ENCODE measurements at regions not wholly inside any gene's neighbourhood (a gene's known extent, or its start where the extent isn't known, plus 50 kb on each side); places are given as distances from the start of the nearest gene placed in this dataset.
"Not testable (repeated sequence)": the region's sequence is repeated elsewhere in the genome, so short reads cannot be mapped to it uniquely, and the experiment has no call there.

DNA sequence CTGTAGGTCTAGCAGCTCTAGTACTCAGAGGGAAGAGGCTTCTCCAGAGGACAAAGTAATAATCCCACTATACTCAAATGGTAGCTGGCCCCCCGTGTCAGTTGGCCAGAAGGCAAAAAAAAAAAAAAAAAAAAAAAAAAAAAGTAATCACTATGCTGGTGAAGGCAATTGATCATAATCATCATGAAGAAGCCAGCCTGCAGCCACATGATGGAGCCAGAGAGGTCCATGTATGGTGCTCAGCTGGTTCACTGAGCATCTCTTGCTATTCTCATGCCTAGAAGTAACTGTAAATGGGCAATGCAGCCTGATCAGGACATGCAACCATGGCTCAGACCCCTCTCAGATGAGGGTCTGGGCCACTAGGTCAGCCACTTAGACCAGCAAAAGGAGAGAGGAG lies 378.8 kb downstream of the MED13L start:
- DNase-seq (ENCODE audit: low read depth) = no peak

DNA sequence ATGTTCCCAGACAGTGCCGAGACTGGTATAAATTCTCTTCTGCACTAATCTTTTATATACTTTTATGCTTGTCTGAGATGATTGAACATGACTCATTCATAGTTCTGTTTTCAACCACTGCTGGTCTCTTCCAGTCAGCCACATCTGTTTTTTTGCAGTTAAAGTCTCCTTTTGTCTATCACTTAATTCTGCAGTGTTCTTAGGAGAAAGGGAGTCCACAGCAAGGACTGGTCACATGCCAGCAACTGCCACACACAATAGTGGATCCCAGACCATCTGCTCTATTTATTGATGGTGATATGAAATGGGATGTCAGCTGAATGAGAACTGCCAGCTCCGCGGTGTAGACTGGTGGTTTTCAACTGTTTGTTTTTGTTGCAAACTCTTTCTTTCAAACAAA lies 379.8 kb downstream of the MED13L start:
- DNase-seq (ENCODE audit: low read depth) = no peak

DNA sequence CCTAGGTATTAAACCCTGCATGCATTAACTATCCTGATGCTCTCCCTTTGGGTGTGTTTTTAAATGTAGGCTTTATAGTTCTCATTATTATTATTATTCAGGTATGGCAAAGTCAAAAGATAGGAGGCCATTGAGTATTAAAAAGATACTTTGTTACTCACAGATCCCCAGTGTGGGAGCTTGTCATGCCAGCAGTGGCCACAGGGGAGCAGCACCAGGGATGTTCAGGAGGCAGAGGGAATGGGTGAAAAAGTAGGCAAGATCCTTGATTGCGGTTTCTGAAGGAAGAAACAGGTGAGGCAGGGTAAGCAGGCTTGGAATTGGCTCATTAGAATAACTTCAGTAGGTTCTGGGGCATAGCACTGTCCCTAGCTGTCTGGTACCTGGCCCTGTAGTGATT lies 382.2 kb downstream of the MED13L start:
- DNase-seq (ENCODE audit: low read depth) = no peak

DNA sequence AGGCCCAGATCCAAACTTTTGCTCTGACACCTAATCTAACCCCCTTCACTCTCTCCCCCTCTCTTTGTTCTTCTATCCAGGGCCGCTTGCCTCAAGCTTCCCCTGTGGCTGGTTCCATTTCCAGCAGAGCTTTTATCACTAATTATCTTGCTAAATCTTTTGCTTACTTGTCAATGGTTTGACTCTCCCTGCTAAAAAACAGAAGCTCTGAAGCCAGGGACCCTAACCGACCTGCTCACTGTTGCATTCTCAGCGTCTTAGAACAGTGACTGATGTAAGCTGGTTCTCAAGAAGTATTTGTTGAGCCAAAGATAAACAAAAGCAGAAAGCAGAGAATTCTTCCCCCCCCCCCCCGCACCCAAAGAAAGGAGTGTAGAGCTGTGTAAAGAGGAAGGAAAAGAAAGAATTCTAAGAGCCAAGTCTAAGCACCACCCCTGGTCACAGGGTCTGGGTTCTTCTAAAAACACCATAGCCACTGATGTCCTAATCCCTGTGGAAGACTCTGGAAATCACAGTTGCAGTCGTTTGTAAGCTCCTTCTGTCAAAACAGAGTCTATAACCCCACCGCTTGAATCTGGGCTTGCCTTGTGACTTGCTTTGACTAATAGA lies 385.8 kb downstream of the MED13L start:
- no peak for DNase-seq (ENCODE audit: low read depth)

DNA sequence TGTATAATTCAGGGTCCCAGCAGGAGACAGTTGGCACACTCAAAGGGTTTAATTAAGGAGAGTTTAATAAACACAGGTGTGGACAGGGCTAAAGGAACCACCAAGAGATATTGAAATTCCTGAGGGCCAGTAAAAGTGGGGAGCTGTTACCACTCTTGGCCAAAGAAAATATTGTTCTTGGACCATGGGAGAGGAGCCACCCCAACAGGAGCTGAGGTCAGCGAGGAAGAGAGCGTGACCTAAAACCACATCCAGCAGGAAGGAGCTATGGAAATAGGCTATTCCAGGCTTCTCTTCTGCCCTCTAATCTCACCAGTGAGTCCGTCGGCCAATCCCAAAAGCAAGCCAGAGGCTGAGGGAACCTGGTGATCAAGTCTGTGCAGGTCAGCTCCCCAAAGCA lies 390.8 kb downstream of the MED13L start:
- DNase-seq (ENCODE audit: low read depth) = no peak

DNA sequence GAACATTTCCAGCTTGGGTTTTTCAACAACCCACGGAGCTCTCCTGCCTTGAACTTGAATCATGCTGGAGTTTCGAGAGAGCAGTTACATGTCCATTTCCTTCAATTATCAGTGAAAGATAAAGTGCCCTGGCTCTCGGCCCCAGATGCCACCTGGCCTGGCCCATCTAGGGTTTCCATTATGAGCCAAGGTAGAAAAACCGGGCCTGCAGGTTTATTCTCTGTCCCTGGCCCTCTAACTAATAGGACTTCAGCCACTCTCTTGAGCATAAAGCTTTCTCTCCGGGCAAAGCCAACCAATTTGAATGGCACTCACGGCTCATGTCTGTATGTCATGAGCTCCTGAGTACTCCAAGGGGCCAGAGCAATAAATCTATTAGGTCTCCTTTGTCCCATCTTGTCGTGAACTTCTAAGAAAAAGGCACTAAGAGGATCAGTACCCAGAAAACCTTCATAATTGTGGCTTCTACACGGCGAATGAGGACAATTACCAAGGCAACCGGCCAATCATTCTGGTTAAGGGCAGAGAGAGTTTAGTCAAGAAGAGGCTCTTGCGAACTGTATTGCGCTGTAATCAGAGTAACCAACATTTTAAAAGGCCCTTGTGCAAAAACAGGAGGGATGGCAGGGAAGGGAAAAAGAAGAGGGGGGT lies 392.3 kb downstream of the MED13L start:
- DNase-seq (ENCODE audit: low read depth) = no peak

DNA sequence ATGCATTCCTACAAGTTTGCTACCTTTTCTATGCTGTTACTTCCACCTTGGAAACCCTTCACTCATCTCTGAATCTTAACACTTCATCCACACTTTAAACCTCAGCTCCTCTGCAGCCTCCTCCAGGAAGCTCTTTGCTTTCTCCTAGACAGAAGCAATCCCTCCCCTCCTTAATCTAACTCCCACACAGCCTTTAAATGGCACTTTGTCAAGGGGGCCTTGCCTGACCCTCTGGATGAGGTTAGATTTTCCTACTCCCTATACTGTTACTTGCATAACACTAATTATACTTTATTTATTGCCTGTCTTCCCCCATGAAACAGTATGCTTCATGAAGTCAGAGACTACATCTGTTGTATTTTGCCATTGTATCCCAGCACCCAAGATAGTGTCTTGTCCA lies 394.6 kb downstream of the MED13L start:
- no peak for DNase-seq (ENCODE audit: low read depth)

DNA sequence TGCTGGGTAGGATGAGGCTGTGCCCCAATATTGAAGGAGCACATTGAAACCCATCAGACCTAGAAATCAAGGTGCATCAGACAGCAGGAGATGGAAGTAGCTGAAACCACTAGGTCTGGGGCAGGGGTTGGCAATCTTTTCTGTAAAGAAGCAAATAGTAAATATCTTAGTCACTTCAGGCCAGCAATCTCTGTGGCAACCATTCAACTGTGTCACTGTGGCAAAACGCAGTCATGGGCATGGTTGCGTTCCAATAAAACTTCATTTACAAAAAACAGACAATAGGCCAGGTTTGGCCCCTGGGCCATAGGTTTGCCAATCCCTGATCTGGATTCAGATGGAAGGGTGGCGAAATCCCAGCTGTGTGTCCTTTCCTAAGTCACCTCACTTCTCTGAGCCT lies 397.3 kb downstream of the MED13L start:
- no peak for DNase-seq (ENCODE audit: low read depth)

DNA sequence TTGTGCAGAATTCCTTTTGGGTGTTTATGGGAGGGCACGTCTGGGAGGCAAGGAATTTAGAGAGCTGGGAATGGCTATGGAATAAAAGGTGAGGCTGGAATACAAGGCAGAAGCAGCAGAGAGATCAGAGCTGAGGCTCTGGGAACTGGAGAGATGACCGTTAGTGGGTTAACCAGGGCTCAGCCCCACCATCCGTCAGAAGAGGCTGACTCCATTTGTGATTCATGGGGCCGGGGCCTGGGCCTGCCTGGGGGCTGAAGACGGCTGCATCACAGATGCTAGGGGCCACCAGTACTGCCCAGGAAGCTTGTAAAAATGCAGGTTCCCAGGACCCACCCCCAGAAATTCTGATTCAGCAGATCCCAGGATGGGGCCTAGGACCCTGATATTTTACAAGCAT lies 398.1 kb downstream of the MED13L start:
- no peak for DNase-seq (ENCODE audit: low read depth)

DNA sequence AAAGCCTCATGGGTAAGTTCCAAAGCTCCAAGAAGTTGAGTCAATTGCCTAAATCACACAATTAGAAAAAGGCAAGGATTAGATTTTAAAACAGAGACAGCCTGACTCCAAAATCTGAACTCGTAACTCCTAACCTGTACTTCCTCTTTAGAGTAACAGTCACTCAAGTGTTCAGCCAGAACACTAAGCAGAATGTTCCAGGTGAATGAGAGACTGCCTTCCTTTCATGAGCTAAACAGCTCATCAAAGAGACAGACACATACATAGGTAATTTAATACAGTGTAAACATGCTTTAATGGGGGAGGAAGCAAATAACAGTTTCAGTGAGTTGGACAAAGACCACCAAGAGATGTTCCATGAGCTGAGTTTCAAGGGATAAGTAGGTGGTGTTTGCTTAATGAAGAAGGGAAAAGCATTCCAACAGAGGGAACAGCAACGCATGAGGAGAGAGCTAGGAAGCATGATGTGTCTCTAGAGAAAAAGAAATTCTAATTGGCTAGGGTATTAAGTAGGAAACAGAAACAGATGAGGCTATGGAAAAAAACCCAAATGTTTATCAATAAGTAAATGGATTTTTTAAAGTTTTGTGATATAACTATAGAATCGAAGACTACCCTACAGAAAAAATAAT lies 403.9 kb downstream of the MED13L start:
- no peak for DNase-seq (ENCODE audit: low read depth)

DNA sequence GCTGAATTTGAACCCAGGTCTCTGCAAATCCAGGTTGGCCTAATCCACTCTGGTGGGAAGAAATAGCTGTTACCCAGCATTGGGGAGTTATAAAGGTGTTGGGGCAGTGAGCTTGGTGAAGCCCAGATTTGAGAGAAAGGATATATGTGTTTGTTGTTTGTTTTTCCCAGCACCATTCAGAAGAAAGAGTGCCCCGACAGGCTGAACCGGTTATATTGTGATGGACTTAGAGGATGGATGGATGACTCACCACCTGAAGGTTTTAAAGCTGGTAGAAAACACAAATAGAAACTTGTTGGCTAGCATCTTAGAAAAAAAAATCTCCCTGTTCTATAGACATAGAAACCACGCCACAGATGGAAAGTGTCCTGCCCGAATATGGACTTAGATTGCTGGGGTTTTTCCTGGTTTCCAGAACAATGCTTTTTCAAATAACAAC lies 404.6 kb downstream of the MED13L start:
- no peak for DNase-seq (ENCODE audit: low read depth)

DNA sequence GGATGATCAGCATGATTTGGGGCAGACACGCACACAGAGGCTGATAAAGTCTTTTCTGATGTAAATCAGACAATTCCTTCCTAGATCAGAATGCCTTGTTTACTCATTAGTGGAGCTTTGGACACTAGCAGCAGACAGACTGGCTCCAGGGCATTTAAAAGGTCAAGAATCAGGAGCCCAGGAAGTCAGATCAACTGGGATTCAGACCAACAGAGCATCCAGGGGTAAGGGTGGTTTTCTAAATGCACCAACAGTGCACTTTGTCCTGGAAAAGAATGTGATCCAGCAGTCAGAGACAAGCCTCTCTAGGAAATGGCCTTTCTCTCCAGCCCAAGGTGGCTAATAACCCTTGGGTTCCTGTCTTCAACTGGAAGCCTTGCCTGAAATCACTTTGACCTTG lies 405.3 kb downstream of the MED13L start:
- no peak for DNase-seq (ENCODE audit: low read depth)

DNA sequence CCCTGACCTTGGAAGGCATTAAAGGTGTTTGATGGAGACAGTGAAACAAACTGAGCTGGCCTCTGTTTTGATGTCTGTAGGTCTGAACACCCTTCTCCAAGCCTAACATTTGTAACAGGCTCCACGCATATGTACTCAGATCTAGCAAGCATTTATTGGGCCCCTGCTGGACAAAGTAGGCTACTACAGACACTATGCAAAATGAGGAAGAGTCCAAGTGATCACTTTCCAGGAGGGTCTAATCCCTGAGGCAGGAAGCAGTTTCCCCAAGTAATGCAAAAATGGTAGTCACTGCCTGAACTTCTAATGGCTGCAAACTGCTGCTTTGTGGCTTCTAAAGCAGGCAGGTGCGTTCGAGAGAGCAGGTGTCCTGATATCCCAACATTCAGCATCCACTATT lies 405.8 kb downstream of the MED13L start:
- no peak for DNase-seq (ENCODE audit: low read depth)

DNA sequence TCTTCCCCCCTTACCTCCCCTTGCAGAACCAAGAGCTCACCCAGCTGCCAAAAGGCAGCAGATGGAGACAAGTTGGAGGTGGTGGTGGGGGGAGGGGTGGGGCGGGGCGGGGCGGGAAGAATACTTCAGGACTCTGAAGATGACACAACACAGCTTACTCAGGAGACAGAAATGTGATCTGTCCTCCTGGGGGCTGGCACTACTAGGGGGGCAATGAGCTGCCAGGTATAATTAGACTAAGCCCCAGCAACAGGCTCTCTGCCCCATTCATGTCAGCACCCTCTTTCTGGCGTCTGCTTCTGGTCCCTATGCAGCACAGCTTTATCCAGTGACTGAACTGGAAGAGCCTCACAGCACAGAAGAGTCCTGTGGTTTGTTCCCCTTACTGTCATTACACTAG lies 407.0 kb downstream of the MED13L start:
- DNase-seq (ENCODE audit: low read depth) = no peak

DNA sequence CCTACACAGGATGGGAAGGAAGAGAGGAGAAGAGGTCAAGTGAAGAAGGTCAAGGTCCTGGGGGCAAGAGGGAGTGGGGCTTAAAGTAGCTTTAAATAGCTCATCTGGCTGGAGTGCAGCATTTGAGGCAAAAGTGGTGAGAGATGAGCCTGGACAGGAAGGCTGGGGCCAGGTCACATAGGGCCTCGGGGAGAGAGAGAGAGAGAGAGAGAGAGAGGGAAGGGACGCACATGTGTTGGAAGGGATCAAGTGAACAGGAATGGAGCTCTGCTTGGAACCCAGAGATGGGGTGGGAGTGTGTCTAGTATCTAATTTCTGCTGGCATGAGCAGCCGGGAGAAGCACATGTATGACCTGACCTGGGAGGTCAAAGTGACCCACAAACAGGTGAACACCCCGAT lies 407.5 kb downstream of the MED13L start:
- DNase-seq (ENCODE audit: low read depth) = no peak

DNA sequence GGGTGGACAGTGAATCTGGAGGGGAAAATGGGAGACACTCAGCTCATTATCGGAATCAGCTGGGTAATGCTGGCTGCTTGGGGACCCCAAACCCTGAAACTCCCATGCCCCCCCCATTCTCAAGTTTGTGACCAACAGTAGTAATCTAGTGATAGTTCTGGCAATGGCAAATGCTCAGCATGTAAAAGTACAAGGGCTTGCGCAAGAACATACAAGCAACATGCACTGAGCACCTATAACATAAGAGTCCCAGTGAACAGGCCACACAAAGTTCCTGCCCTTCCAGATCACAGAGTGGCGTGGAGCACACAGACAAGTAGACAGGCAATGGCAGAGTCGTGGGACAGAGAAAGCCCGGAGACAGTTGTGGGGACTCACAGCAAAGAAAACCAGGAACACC lies 407.9 kb downstream of the MED13L start:
- no peak for DNase-seq (ENCODE audit: low read depth)

DNA sequence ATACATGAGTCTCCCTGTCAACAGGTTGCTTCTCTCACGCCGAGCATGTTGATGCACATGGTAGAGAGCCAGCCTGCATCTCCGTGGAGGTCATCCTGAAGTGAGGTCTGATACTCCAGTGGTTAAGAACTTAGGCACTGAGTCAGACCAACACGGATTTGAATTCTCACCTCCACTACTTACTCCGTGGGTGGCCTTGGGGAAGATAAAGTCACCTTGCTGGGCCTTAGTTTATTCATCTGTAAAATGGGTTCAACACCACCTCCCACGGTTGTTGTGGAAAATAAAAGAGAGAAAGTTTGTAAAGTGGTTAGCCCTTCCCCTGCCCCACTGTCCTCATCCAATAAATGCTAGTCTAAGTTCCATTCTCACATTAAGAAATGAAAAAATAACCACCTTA lies 408.9 kb downstream of the MED13L start:
- DNase-seq (ENCODE audit: low read depth) = no peak

DNA sequence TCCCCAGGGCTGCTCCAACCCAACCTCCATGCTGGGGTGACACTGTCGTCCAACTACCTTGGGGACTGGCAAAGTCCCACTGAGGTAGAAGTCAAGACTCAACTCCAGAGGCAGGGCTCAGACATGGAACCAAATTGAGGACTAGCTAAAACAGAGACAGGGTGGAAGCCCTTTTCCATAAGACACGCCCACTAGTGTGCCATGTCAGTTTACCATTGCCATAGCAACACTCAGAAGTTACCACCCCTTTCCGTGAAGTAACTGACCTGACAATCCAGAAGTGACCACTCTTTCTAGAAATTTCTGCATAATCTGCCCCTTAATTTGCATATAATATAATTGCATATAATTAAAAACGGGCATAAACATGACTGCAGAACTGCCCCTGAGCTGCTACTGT lies 409.6 kb downstream of the MED13L start:
- no peak for DNase-seq (ENCODE audit: low read depth)

DNA sequence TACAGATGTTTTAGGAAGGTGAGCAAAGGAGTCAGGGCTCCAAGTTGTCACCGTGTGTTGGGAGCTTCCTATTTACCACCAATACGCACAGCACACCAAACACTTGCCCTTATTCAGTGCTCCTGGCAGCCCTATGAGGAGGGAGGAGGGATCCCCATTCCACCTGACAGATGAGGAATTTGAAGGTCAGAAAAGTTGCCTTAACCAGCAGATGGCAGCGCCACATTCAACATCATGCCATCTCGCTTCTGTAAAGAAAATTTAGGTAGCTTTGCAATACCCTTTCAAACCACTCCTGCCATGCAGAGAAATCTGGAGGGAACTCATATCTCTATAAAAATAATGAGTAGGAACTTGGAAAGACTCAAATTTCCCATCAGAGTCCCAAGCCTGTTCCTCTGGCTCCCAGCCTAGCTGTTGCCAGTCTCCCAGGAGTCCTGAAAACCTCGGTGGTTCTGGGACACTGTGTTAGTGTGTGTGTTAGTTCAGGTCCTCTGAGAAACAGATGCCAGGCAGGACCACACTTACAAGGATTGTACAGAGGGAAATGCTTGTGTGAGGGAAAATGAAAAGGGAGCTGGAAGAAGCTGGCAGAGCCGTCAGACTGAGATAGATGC lies 410.5 kb downstream of the MED13L start:
- no peak for DNase-seq (ENCODE audit: low read depth)

DNA sequence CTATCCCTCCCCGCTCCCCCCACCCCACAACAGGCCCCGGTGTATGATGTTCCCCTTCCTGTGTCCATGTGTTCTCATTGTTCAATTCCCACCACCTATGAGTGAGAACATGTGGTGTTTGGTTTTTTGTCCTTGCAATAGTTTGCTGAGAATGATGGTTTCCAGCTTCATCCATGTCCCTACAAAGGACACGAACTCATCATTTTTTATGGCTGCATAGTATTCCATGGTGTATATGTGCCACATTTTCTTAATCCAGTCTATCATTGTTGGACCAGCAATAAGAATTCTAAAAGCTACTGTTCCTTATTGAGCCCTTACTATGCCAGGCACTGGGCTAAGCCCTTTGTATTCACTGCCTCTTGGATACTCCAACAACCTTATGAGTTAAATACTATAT lies 411.2 kb downstream of the MED13L start:
- not testable (repeated sequence) for DNase-seq (ENCODE audit: low read depth)

DNA sequence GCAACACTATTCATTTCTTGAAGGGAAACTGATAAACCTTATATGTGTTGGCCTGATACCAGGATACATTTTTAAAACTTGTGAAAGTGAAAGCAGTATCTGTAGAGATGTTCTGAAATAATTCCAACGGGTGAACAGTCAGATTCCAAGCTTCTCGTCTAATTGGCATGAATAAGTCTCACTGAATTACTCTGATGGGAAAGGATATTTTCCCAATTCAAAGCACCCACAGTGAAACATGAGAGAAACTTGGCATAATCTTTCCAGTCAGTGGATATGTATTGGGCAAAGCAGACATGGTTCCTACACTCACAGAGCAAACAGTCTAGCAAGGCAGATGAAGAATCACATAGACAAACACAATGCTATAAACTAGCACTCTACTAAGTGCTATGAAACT lies 413.1 kb downstream of the MED13L start:
- no peak for DNase-seq (ENCODE audit: low read depth)

DNA sequence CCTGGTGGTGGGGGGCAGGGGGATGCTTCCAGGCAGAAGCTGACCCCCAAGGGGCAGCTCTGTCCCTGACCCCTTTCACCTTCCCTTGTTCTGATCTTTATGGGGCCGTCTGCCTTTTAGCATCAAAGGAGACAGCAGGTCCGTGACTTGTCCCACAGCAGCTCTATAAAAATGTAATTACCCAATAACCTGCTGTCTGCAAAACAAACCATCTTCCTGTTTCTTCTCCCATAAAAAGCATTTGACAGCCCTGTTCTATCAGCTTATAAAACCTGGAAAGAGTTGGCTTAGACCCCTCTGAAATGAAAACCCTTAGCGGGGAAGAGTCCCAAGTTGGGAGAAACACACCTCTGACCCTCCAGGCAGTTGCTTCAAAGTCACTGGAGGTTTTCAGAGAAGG lies 416.9 kb downstream of the MED13L start:
- DNase-seq (ENCODE audit: low read depth) = no peak

DNA sequence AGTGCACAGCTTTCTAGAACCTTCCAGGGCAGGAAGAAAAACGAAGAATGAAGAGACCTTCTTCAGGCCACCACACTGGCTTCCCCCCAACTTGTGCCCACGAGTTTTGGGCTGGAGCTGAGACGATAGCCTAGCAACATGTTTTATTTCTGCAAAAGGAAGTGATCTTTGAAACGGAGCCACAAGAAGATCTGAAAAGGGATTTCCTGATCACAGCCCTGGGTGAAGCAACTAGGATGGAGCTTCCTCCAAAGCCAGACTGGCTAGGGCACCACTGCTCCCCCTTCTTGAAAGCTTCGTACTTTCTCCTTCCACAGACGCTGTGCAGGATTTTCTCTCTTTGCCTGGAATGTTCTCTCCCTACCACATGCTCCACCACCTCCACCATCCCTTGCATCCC lies 418.3 kb downstream of the MED13L start:
- DNase-seq (ENCODE audit: low read depth) = no peak

All from T-helper 22 cell (primary cell).